Ishikawa (cell line): ENCODE measurements at regions not wholly inside any gene's neighbourhood (a gene's known extent, or its start where the extent isn't known, plus 50 kb on each side); places are given as distances from the start of the nearest gene placed in this dataset.

ENCODE experiments used
- CEBPB ChIP-seq: IDR thresholded peaks from 2 replicates; pipeline ENCODE4 v1.6.1; 2012
- CREB1 ChIP-seq: IDR thresholded peaks from 2 replicates; pipeline ENCODE4 v1.6.1; 2012; ENCODE audit warnings: low read depth
- MAX ChIP-seq: IDR thresholded peaks from 2 replicates; pipeline ENCODE4 v1.6.1; 2012
- NFIC ChIP-seq: IDR thresholded peaks from 2 replicates; pipeline ENCODE4 v1.6.1; 2012
- ZBTB7A ChIP-seq: IDR thresholded peaks from 2 replicates; pipeline ENCODE4 v1.6.1; 2012; ENCODE audit warnings: low read depth

DNA sequence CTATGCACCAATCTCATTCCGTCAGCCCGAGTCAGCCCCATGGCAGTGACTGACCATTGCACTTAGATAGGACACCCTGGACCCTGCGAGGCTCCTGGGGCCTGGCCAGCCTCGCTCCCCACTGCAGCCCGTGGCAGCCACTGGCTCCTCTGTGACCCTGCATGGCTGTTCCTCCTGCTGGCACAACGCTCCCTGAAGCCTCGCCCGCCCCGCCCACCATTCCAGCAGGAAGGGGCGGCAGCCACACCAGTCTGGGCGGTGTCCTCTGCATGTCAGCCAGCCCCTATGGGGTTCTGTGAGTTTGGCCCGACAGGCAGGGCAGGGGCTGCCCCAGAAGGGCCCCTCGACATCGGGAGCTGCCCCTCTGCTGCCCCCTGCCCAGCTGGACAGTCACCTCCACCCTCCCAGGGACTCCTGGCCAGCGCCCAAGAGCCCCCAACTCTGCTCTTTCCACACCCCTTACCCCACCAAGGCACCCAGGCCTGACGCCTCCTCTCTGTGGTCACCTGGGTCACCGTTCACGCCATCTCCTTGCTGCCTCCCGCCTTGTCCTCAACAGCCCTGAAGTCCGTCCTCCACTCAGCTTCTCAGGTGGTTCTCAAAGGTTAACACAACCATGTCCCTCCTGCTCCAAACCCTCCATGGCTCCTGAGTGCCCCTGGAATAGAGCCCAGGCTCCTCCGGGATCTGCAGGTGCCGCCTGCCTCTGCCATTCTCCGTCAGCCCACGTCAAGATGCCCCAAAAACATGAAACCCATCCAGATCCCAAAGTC is 103.5 kb downstream of the MICALL2 start:
- no peak for TF ChIP-seq MAX
- TF ChIP-seq ZBTB7A, result 0 out of 2 replicates have a peak, but pooled peaks have one; percentile 30
- no peak for TF ChIP-seq CEBPB
- TF ChIP-seq NFIC, result no peak
- no peak for TF ChIP-seq CREB1
